Activated naive CD4-positive, alpha-beta T cell treated with anti-CD3 and anti-CD28 coated beads, Interleukin-2, amount 50 U/mL, for 72 hours (primary cell): ENCODE measurements at regions not wholly inside any gene's neighbourhood (a gene's known extent, or its start where the extent isn't known, plus 50 kb on each side); places are given as distances from the start of the nearest gene placed in this dataset.

Source experiments
- ATAC-seq, 2 donors: fragments of 150-1000 bp; cut with Tn5 transposase; 2 replicates each; pipeline ENCODE4 v1.10.0; 2021; ENCODE audit warnings: mild to moderate bottlenecking in 2 of 2, moderate library complexity in 2 of 2
- DNase-seq, 2 donors: peaks; one replicate each; pipeline ENCODE4 v3.0.0; 2021 to 2022; ENCODE audit warnings: low spot score in 2 of 2
- H3K27ac Mint-ChIP-seq, 2 donors: one replicate each; pipeline ENCODE4 v1.8.0; 2022; ENCODE audit warnings: mild to moderate bottlenecking in 2 of 2, mixed read lengths in 2 of 2
- H3K36me3 Mint-ChIP-seq, 2 donors: one replicate each; pipeline ENCODE4 v1.8.0; 2022; ENCODE audit warnings: mixed read lengths in 2 of 2
- H3K9me3 Mint-ChIP-seq, 2 donors: one replicate each; pipeline ENCODE4 v1.8.0; 2022; ENCODE audit warnings: mixed read lengths in 2 of 2

DNA sequence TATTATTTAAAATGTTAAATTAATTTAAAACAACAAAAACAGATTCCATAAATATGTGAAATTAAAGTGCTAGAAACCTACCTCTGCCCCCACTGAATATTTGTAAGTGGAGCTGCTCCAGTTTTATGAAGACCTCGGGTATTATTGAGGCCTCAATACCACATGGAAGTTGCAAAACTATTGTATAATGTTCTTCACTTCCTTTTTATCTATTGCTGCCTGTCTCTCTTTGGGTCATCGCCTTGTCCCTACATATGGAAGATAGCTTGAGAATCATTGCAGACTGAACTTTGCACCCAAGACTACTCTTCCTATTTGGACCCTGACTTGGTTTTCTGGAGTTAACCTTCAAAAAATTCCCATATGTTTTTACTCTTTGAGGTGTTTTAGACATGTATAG, 212.1 kb upstream of the NETO1 start:
- ATAC-seq: no peak
- Mint-ChIP-seq H3K9me3 (peaks cover 17 to 18% of the 10 kb centered on the region in 2 donors), H3K36me3 (no peaks in the 10 kb centered on the region), H3K27ac (no peak overlapping the region)
- no peak for DNase-seq

DNA sequence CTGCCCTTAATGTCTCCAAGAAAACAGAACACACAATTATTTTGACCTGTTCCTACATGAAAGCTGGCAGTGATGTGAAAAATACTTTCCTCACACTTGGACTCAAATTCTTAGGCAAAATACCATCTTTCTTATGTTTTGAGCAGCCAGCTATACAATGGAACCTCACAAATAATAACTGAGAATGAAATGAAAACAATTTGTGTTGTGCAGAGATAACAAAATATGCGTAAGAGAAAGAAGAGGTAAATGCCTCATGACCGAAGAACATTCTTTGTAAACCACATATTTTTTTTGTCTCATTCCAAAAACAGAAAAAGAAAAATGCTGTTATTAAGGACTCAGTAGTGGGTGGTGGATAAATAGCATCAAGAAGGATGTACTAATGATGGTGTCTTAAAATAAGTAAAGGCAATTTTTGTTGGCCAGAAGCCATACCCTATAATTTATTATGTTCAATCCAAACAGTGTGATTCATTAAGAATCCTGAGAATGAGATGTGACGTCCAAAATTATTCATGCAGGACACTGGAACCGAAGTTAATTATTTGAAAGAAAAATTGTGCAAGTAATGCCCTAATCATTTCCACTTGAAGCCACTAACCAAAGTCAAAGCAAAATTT, 193.0 kb upstream of the NETO1 start:
- Mint-ChIP-seq H3K36me3 (no peaks in the 10 kb centered on the region), H3K27ac (no peak overlapping the region), H3K9me3 (peaks cover 0 to 5% of the 10 kb centered on the region in 2 donors)
- no peak for DNase-seq
- ATAC-seq: no peak

DNA sequence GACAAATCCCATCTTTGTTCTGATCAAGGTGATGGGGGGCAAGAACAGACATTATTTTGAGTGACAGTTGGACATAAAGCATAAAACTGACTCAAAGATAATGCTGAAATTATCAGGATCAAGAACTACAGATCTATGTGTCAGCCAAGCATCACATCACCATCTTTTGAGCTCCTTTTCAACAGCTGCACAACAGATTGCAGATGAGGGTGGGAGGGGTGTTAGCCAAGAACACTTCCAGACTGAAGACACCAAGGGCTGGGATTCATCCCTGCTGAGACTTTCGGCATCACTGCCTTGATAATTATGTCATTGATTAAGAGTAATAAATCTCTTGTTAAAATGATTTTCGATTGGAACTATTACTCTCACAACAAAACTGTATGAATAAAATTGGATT, 191.5 kb upstream of the NETO1 start:
- H3K36me3 Mint-ChIP-seq: no peaks in the 10 kb centered on the region

GRCh38 chr18:73047688-73048087, 179.9 kb upstream of the NETO1 start:
- Mint-ChIP-seq H3K27ac (no peak overlapping the region), H3K36me3 (peaks cover 0 to 5% of the 10 kb centered on the region in 2 donors), H3K9me3 (peaks cover 14 to 18% of the 10 kb centered on the region in 2 donors)
- ATAC-seq (no peak), DNase-seq (no peak)

More for the DNA sequence above, 191.5 kb upstream of the NETO1 start:
- ATAC-seq (no peak), DNase-seq (no peak)
- Mint-ChIP-seq H3K9me3 (peaks cover 0 to 5% of the 10 kb centered on the region in 2 donors), H3K27ac (no peak overlapping the region)

GRCh38 chr18:73045037-73045436, 177.2 kb upstream of the NETO1 start:
- Mint-ChIP-seq H3K9me3 (peaks cover 11 to 14% of the 10 kb centered on the region in 2 donors), H3K36me3 (peaks cover 0 to 5% of the 10 kb centered on the region in 2 donors), H3K27ac (no peak overlapping the region)
- ATAC-seq: no peak
- no peak for DNase-seq

- H3K27ac Mint-ChIP-seq: no peak overlapping the region
- DNase-seq: no peak
- H3K36me3 Mint-ChIP-seq: peaks cover 0 to 5% of the 10 kb centered on the region in 2 donors
- ATAC-seq: no peak
- peaks cover 11 to 18% of the 10 kb centered on the region in 2 donors for H3K9me3 Mint-ChIP-seq
Measured at GRCh38 chr18:73043611-73044010, 175.8 kb upstream of the NETO1 start.

- no peak for DNase-seq
- Mint-ChIP-seq H3K9me3 (peaks cover 11 to 18% of the 10 kb centered on the region in 2 donors), H3K36me3 (peaks cover 0 to 5% of the 10 kb centered on the region in 2 donors), H3K27ac (no peak overlapping the region)
- ATAC-seq: no peak
Measured at GRCh38 chr18:73043211-73043610, 175.4 kb upstream of the NETO1 start.

- ATAC-seq: no peak
- no peak overlapping the region for H3K27ac Mint-ChIP-seq
- no peak for DNase-seq
- no peaks in the 10 kb centered on the region for H3K36me3 Mint-ChIP-seq
- peaks cover 5 to 7% of the 10 kb centered on the region in 2 donors for H3K9me3 Mint-ChIP-seq
Measured at GRCh38 chr18:73040247-73040646, 172.5 kb upstream of the NETO1 start.

GRCh38 chr18:73038336-73038735, 170.5 kb upstream of the NETO1 start:
- Mint-ChIP-seq H3K36me3 (no peaks in the 10 kb centered on the region), H3K9me3 (peaks cover 6 to 7% of the 10 kb centered on the region in 2 donors), H3K27ac (no peak overlapping the region)
- no peak for DNase-seq
- ATAC-seq: no peak

- ATAC-seq (no peak), DNase-seq (no peak)
Measured at GRCh38 chr18:73023975-73024374, 156.2 kb upstream of the NETO1 start.

DNA sequence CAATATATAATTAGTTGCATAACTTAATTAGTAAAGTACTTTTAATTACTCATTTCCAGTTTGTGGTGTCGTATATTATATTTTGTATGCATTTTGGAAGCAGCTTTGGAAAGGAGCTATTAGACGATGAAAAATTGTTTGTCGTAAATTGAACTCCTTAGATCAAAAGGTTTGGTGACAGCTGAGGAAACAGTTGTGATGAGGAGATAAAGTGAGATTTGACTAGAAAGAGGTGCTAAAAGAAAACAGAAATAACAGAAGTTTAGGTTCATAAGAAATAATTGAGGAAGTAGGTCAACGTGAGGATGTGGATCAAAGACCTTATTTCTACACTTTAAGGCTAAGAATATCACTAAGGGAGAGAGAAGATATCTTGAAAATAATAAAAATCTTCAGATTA, 141.9 kb upstream of the NETO1 start:
- H3K27ac Mint-ChIP-seq: no peak overlapping the region
- H3K9me3 Mint-ChIP-seq: peaks cover 5 to 15% of the 10 kb centered on the region in 2 donors
- ATAC-seq (no peak), DNase-seq (no peak)
- peaks cover 0 to 7% of the 10 kb centered on the region in 2 donors for H3K36me3 Mint-ChIP-seq

More at GRCh38 chr18:73023975-73024374, 156.2 kb upstream of the NETO1 start:
- peaks cover 0 to 4% of the 10 kb centered on the region in 2 donors for H3K36me3 Mint-ChIP-seq
- H3K9me3 Mint-ChIP-seq: peaks cover 13 to 24% of the 10 kb centered on the region in 2 donors
- H3K27ac Mint-ChIP-seq: no peak overlapping the region

DNA sequence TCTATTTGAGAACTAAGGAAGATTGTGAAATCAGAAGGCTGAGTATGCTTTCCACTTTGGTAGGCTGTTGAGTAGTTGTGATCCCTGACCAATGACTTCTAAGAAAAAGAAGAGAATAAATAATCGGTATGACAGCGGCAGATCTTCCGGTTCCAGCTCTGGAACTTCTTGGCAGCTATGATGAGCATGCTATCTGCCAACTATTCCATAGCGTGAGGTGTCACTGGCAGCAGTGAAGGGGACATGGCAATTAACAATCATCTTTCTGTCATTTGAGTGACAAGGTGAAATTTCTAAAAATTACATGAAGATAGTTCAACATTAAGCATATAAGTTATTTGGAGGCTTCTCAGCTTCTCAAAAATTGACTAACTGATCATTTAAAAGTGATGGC, 140.1 kb upstream of the NETO1 start:
- no peak for ATAC-seq
- H3K27ac Mint-ChIP-seq: no peak overlapping the region
- peaks cover 0 to 7% of the 10 kb centered on the region in 2 donors for H3K36me3 Mint-ChIP-seq
- DNase-seq: no peak
- H3K9me3 Mint-ChIP-seq: peaks cover 8 to 14% of the 10 kb centered on the region in 2 donors

GRCh38 chr18:73007195-73007914, 139.6 kb upstream of the NETO1 start:
- Mint-ChIP-seq H3K36me3 (peaks cover 0 to 7% of the 10 kb centered on the region in 2 donors), H3K9me3 (peaks cover 8 to 11% of the 10 kb centered on the region in 2 donors), H3K27ac (no peak overlapping the region)
- DNase-seq: no peak
- ATAC-seq: no peak

- peaks cover 8 to 11% of the 10 kb centered on the region in 2 donors for H3K9me3 Mint-ChIP-seq
- H3K36me3 Mint-ChIP-seq: peaks cover 0 to 7% of the 10 kb centered on the region in 2 donors
- ATAC-seq (no peak), DNase-seq (no peak)
- no peak overlapping the region for H3K27ac Mint-ChIP-seq
Measured at GRCh38 chr18:73006331-73006730, 138.5 kb upstream of the NETO1 start.

- ATAC-seq (no peak), DNase-seq (no peak)
- Mint-ChIP-seq H3K27ac (no peak overlapping the region), H3K36me3 (no peaks in the 10 kb centered on the region), H3K9me3 (peaks cover 3 to 7% of the 10 kb centered on the region in 2 donors)
Measured at GRCh38 chr18:73004260-73004659, 136.5 kb upstream of the NETO1 start.

- no peak for ATAC-seq
- H3K36me3 Mint-ChIP-seq: no peaks in the 10 kb centered on the region
- DNase-seq: no peak
- H3K9me3 Mint-ChIP-seq: peaks cover 4 to 9% of the 10 kb centered on the region in 2 donors
- H3K27ac Mint-ChIP-seq: no peak overlapping the region
Measured at GRCh38 chr18:72999971-73000607, 132.3 kb upstream of the NETO1 start.

- Mint-ChIP-seq H3K9me3 (peaks cover 4 to 8% of the 10 kb centered on the region in 2 donors), H3K27ac (no peak overlapping the region), H3K36me3 (no peaks in the 10 kb centered on the region)
- no peak for ATAC-seq
- DNase-seq: no peak
Measured at GRCh38 chr18:72995558-72995957, 127.8 kb upstream of the NETO1 start.
